K562 (cell line): ENCODE measurements at regions not wholly inside any gene's neighbourhood (a gene's known extent, or its start where the extent isn't known, plus 50 kb on each side); places are given as distances from the start of the nearest gene placed in this dataset.

Experiments used
- ATAC-seq: fragments of 200-7000 bp; cut with Tn5 transposase; 3 replicates; pipeline ENCODE4 v1.9.1; 2020; ENCODE audit warnings: moderate library complexity
- BruUV-seq: library from RNA; stranded (reverse); fragments of 400-500 nt; replicated peaks from 2 replicates; lab custom pipeline; 2021; lab: Mats Ljungman, UMichigan
- CTCF ChIA-PET: fragments of 300-600 bp; formaldehyde crosslinking; extraction: SDS; loops from one replicate; lab custom pipeline; 2021; ENCODE audit warnings: low intra/inter-chr PET ratio; lab: Yijun Ruan, JAX
- POLR2A ChIA-PET: fragments of 300-600, 350-650 bp; sonication (Branson Sonifier 250); formaldehyde crosslinking; extraction: SDS; loops from one replicate; lab custom pipeline; 2021; ENCODE audit warnings: antibody characterized with exemption, inconsistent platforms; lab: Yijun Ruan, JAX
- DNase-seq, 4 experiments: peaks; one replicate each; pipeline versions ENCODE4 v3.0.0 to v3.0.0-alpha.2; 2011 to 2018; ENCODE audit warnings: low spot score in 3 of 4, mixed read lengths in 3 of 4; ENCODE audit errors: extremely low read depth in 1 of 4
- FAIRE-seq: peaks from 2 replicates; lab custom pipeline; 2011; peaks lifted over from hg19 to GRCh38; lab: Jason Lieb, UNC
- H2AFZ ChIP-seq: 2 replicates; pipeline ENCODE4 v1.6.0; 2011; ENCODE audit warnings: low read depth, low read length, control low read depth, inconsistent platforms
- H3K27ac ChIP-seq: fragments of 200-600 bp; 3 replicates; pipeline ENCODE4 v1.8.0; 2011; ENCODE audit warnings: low read depth, mild to moderate bottlenecking, control low read depth, inconsistent platforms, low read length, moderate library complexity, mixed read lengths; ENCODE audit errors: extremely low read depth
- H3K27me3 ChIP-seq, 2 experiments: fragments of 300-600 bp in 1 of 2; 2 replicates in 1 of 2; 3 replicates in 1 of 2; pipeline versions ENCODE4 v1.6.0 to v1.8.0; 2011; ENCODE audit warnings: inconsistent platforms in 2 of 2, low read length in 2 of 2, mild to moderate bottlenecking in 1 of 2, mixed read lengths in 1 of 2, moderate library complexity in 1 of 2; ENCODE audit not compliant: control insufficient read depth in 2 of 2, insufficient read depth in 2 of 2
- H3K36me3 ChIP-seq: fragments of 300-600 bp; 3 replicates; pipeline ENCODE4 v1.8.0; 2011; ENCODE audit warnings: mild to moderate bottlenecking, low read length, inconsistent platforms; ENCODE audit not compliant: control insufficient read depth, insufficient read depth
- H3K4me1 ChIP-seq, 2 experiments: fragments of 200-600 bp in 1 of 2; replicated peaks in 1 of 2; 2 replicates in 1 of 2; 3 replicates in 1 of 2; pipeline versions ENCODE4 v1.5.1 to v1.8.0; 2011; ENCODE audit warnings: inconsistent platforms in 2 of 2, low read length in 2 of 2, mild to moderate bottlenecking in 1 of 2, mixed read lengths in 1 of 2, moderate library complexity in 1 of 2; ENCODE audit not compliant: control insufficient read depth in 2 of 2, insufficient read depth in 2 of 2
- H3K4me2 ChIP-seq: 2 replicates; pipeline ENCODE4 v1.6.1; 2011; ENCODE audit warnings: low read length, control low read depth, inconsistent platforms, mixed read lengths; ENCODE audit not compliant: insufficient read depth
- H3K4me3 ChIP-seq: fragments of 200-600 bp; sonication (generic), shearing (Covaris generic); 2 replicates; pipeline ENCODE4 v1.5.1; 2016; ENCODE audit warnings: control low read depth, inconsistent platforms
- H3K79me2 ChIP-seq: fragments of 200-600 bp; 3 replicates; pipeline ENCODE4 v1.8.0; 2011; ENCODE audit warnings: low read length, inconsistent platforms; ENCODE audit not compliant: control insufficient read depth, insufficient read depth
- H3K9ac ChIP-seq, 2 experiments: 2 replicates each; pipeline versions ENCODE4 v1.6.0 to v1.6.1; 2011; ENCODE audit warnings: low read depth in 2 of 2, low read length in 2 of 2, control low read depth in 1 of 2, inconsistent platforms in 1 of 2, mild to moderate bottlenecking in 1 of 2, mixed read lengths in 1 of 2; ENCODE audit not compliant: insufficient read depth in 1 of 2
- H3K9me1 ChIP-seq: one replicate; pipeline ENCODE4 v1.6.0; 2011; ENCODE audit warnings: inconsistent platforms, mild to moderate bottlenecking, low read length, moderate library complexity; ENCODE audit not compliant: control insufficient read depth, insufficient read depth
- H3K9me3 ChIP-seq: replicated peaks from 2 replicates; pipeline ENCODE4 v1.5.1; 2011; ENCODE audit warnings: low read depth, low read length, inconsistent platforms; ENCODE audit not compliant: control insufficient read depth, insufficient read depth
- H4K20me1 ChIP-seq: replicated peaks from 2 replicates; pipeline ENCODE4 v1.6.1; 2011; ENCODE audit warnings: low read length, inconsistent platforms, mixed read lengths; ENCODE audit not compliant: control insufficient read depth, insufficient read depth
- ARID3B ChIP-seq: fragments of 250-450 bp; sonication (Bioruptor Pico); IDR thresholded peaks from 2 replicates; pipeline ENCODE4 v1.4.0; 2020; ENCODE audit warnings: borderline replicate concordance
- BDP1 ChIP-seq: IDR thresholded peaks from 3 replicates; pipeline ENCODE4 v1.6.1; 2011; ENCODE audit not compliant: insufficient read length, insufficient read depth
- EP400 ChIP-seq: fragments of 450-650 bp; IDR thresholded peaks from 2 replicates; pipeline ENCODE4 v1.6.1; 2017; ENCODE audit warnings: antibody characterized with exemption, mild to moderate bottlenecking, moderate library complexity
- EZH2 ChIP-seq: IDR thresholded peaks from 2 replicates; pipeline ENCODE4 v1.6.1; 2012; ENCODE audit warnings: low read depth, mild to moderate bottlenecking, inconsistent platforms, low read length, borderline replicate concordance
- FUS ChIP-seq: fragments of 200-400 bp; formaldehyde crosslinking; optimal IDR thresholded peaks from 2 replicates; pipeline ENCODE3; 2017; ENCODE audit warnings: low read depth, low read length
- GATAD2A ChIP-seq: fragments of 450-650 bp; IDR thresholded peaks from 2 replicates; pipeline ENCODE4 v1.6.1; 2017
- HDAC6 ChIP-seq: IDR thresholded peaks from 2 replicates; pipeline ENCODE4 v1.6.1; 2012; ENCODE audit warnings: low read depth, mild to moderate bottlenecking, control low read depth, inconsistent platforms, low read length, moderate library complexity
- MYC ChIP-seq, 2 experiments: fragments of 250-450 bp in 1 of 2; sonication (Bioruptor Pico) in 1 of 2; IDR thresholded peaks; 2 replicates each; pipeline versions ENCODE4 v1.5.1 to v1.6.1; 2012 to 2021; ENCODE audit warnings: low read depth in 2 of 2, borderline replicate concordance in 1 of 2, improper control_type of control experiment in 1 of 2, low read length in 1 of 2, mild to moderate bottlenecking in 1 of 2, moderate library complexity in 1 of 2
- NRF1 ChIP-seq, 2 experiments: fragments of 450-650 bp; IDR thresholded peaks in 1 of 2; conservative IDR thresholded peaks in 1 of 2; 2 replicates each; pipeline ENCODE4 v1.6.1; 2014; ENCODE audit warnings: mild to moderate bottlenecking in 2 of 2
- POLR2A ChIP-seq: fragments of 450-650 bp; conservative IDR thresholded peaks from 2 replicates; pipeline ENCODE4 v1.6.1; 2016
- TFE3 ChIP-seq: fragments of 450-650 bp; formaldehyde crosslinking; IDR thresholded peaks from 2 replicates; pipeline ENCODE4 v1.4.0; 2020; ENCODE audit warnings: mild to moderate bottlenecking, mixed read lengths
- ZBTB5 ChIP-seq: fragments of 450-650 bp; IDR thresholded peaks from 2 replicates; pipeline ENCODE4 v1.6.1; 2017; ENCODE audit warnings: antibody characterized with exemption
- ZNF12 ChIP-seq: sonication (generic); formaldehyde crosslinking; IDR thresholded peaks from 2 replicates; pipeline ENCODE4 v1.4.0; 2020; ENCODE audit warnings: mild to moderate bottlenecking, missing genetic modification reagents
- ZNF551 ChIP-seq: fragments of 250-450 bp; sonication (Bioruptor Pico); IDR thresholded peaks from 2 replicates; pipeline ENCODE4 v1.5.0; 2021; ENCODE audit warnings: mild to moderate bottlenecking, moderate library complexity
- ZNF699 ChIP-seq: fragments of 250-450 bp; sonication (Bioruptor Pico); IDR thresholded peaks from 2 replicates; pipeline ENCODE4 v1.8.0; 2021; ENCODE audit warnings: mild to moderate bottlenecking, moderate library complexity; ENCODE audit not compliant: insufficient replicate concordance
- WGBS: fragments of 100-300 bp; shearing (Covaris generic); methylation state at CpG from one replicate; pipeline ENCODE4 v1.1.6; 2016; ENCODE audit warnings: low coverage, mixed read lengths; ENCODE audit not compliant: insufficient coverage; ENCODE audit errors: missing lambda C conversion rate; 5-methylcytosine and 5-hydroxymethylcytosine counted together
- in situ Hi-C: fragments of 300-500 bp; cut with MboI; formaldehyde crosslinking; loops from 4 replicates; pipeline ENCODE4 v1.15.0; 2018; ENCODE audit warnings: inconsistent platforms, mixed read lengths
- intact Hi-C: fragments of 100-400 bp; cut with micrococcal nuclease; formaldehyde crosslinking; loops from 2 replicates; pipeline ENCODE4 v1.14.2; 2022
- TF ChIP-seq, protein P1 (sequence below): IDR thresholded peaks from 2 replicates; pipeline ENCODE4 v1.6.1; 2014; ENCODE audit warnings: antibody characterized with exemption
- TF ChIP-seq, protein P2 (sequence below): fragments of 250-450 bp; sonication (Bioruptor Pico); IDR thresholded peaks from 2 replicates; pipeline ENCODE4 v1.5.0; 2021

DNA sequence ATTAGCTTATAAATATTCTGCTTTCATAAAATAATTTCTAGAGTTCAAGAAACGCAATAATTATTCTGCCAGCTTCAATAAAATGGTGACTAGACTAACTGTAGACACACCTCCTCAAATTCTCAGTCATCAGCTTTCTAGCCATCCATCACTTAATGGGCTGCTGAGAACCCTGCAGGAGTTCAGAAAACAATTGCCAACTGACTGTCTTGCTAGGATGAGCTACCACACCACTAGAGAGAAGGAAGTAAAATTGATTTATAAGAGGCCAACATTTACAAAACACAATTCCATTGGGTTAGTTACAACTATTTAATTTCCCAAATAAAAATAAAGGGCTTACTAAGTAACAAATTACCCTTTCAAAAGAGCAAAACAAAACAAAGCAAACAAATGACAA lies 126.5 kb upstream of the PAPPA start:
- no peak for ATAC-seq
- BruUV-seq = no TSS peak
- ChIA-PET POLR2A (no interaction called here), CTCF (no interaction called here)
- H3K4me2 ChIP-seq = no peak overlapping the region
- H3K9ac ChIP-seq = no peak overlapping the region
- intact Hi-C loops = no loop called here
- no peaks in the 10 kb centered on the region for H3K27me3 ChIP-seq
- H3K9me3 ChIP-seq = no peaks in the 10 kb centered on the region; the same call in 1 of the 2 replicates
- no peak overlapping the region for H2AFZ ChIP-seq
- DNase-seq = no peak
- no peaks in the 10 kb centered on the region for H3K79me2 ChIP-seq
- no peaks in the 10 kb centered on the region for H4K20me1 ChIP-seq
- WGBS = 0% methylated on average over 1 of the region's 1 CpG
- H3K36me3 ChIP-seq = no peaks in the 10 kb centered on the region
- in situ Hi-C loops = no loop called here
- no peak for FAIRE-seq
- no peaks in the 10 kb centered on the region for H3K4me1 ChIP-seq
- TF ChIP-seq HDAC6 (no peak), FUS (no peak), ZNF551 (CRISPR knock-in tag) (no peak), GATAD2A (no peak), BDP1 (no peak), ZNF699 (CRISPR knock-in tag) (no peak), EP400 (no peak), TFE3 (CRISPR knock-in tag) (no peak), ARID3B (CRISPR knock-in tag) (no peak), NRF1 (conservative IDR thresholded peaks at IDR 0.05 in 1 of 2, IDR thresholded peaks at IDR 0.05 in 1 of 2) (no peak), ZBTB5 (no peak), MYC (IDR thresholded peaks at IDR 0.05; ENCODE audit: low read depth, low read length) (no peak), MYC (CRISPR knock-in tag; IDR thresholded peaks at IDR 0.05; ENCODE audit: borderline replicate concordance, low read depth) (no peak), EZH2 (no peak), POLR2A (no peak), ZNF12 (no peak)
- TF ChIP-seq, protein P1, sequence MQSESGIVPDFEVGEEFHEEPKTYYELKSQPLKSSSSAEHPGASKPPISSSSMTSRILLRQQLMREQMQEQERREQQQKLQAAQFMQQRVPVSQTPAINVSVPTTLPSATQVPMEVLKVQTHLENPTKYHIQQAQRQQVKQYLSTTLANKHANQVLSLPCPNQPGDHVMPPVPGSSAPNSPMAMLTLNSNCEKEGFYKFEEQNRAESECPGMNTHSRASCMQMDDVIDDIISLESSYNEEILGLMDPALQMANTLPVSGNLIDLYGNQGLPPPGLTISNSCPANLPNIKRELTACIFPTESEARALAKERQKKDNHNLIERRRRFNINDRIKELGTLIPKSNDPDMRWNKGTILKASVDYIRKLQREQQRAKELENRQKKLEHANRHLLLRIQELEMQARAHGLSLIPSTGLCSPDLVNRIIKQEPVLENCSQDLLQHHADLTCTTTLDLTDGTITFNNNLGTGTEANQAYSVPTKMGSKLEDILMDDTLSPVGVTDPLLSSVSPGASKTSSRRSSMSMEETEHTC = no peak
- TF ChIP-seq, protein P2, sequence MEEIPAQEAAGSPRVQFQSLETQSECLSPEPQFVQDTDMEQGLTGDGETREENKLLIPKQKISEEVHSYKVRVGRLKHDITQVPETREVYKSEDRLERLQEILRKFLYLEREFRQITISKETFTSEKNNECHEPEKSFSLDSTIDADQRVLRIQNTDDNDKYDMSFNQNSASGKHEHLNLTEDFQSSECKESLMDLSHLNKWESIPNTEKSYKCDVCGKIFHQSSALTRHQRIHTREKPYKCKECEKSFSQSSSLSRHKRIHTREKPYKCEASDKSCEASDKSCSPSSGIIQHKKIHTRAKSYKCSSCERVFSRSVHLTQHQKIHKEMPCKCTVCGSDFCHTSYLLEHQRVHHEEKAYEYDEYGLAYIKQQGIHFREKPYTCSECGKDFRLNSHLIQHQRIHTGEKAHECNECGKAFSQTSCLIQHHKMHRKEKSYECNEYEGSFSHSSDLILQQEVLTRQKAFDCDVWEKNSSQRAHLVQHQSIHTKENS (CRISPR knock-in tag) = no peak
- TF ChIP-seq, all 486 proteins: peak for 0
- Histone ChIP-seq H3K27ac (no peak overlapping the region), H3K4me3 (no peak overlapping the region), H3K9me1 (no peaks in the 10 kb centered on the region)
